HG03066 (cell line): ENCODE measurements at regions not wholly inside any gene's neighbourhood (a gene's known extent, or its start where the extent isn't known, plus 50 kb on each side); places are given as distances from the start of the nearest gene placed in this dataset.

Source experiments
- ATAC-seq: cut with Tn5 transposase; IDR thresholded peaks from one replicate; pipeline ENCODE4 v1.9.1; 2021; ENCODE audit warnings: low read depth; ENCODE audit not compliant: unreplicated experiment

DNA sequence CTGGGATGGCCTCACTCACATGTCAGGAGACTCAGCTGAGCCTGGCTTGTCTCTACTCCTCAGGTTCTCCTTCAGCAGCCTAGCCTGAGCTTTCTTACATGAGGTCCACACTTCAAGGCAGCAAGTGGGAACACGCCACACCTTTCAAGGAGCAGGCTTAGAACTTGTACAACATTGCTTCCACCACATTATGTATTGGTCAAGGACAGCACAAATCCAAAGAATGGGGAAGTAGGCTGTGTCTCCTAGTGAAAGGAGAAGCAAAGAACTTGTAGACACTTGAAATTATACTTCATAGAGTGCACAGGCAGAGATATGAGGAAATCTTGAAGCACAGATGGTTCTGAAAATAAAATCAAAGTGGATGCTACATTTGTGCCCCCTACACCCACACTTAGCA lies 120.9 kb upstream of the NOCT start:
- no peak for ATAC-seq

- no peak for ATAC-seq
Observed at GRCh38 chr4:138894011-138894410, 121.6 kb upstream of the NOCT start.

DNA sequence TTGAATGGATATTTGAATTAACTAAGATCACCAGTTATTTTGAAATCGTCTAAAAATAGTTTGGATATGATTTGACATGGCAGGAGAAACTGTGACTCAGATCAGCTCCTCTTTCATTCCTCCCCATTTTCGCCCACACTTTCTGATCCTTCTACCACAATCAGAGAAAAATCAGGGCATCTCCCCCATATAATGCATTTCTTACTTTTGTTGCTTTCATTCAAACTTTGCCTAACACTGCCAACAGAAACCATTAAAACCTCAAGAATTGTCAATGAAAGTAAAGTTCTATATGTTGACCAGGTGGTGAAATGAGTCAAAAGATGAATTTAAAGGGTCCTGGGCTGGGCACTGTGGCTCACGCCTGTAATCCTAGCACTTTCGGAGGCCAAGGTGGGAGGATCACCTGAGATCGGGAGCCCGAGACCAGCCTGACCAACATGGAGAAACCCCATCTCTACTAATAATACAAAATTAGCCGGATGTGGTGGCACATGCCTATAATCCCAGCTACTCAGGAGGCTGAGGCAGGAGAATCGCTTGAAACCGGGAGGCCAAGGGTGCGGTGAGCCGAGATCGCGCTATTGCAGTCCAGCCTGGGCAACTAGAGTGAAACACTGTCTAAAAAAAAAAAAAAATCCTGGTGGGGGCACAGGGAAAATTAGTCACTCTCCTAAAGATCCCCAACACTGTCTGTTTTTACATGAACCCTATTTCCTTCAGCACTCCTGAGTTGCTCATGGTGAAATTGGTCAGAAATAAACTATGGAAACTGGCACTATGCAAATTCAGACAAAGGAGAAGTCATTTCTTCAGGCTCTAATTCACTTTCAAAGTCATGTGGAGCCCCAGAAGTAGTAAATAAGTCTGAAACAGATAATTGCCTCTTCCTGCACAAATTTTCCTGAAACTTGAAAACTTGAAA lies 122.8 kb upstream of the NOCT start:
- no peak for ATAC-seq

DNA sequence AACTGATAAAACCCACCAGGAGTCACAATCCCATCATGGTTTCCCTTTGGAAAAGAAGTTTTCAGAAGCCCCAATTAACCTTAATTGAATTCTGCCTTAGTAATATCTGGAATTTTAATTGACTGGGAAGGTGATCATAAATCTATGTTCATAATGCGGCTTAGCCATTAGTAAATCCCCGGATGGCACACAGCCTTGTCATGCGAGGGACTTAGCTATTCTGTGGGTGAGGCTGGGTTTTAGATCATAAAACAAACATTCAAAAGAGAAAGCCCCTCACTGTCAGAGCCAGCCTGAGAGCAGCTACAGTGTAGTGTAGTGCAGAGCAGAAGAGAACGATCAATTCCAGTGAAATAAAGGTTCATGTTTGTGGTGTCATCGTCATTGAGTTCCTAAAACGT lies 124.0 kb upstream of the NOCT start:
- no peak for ATAC-seq

DNA sequence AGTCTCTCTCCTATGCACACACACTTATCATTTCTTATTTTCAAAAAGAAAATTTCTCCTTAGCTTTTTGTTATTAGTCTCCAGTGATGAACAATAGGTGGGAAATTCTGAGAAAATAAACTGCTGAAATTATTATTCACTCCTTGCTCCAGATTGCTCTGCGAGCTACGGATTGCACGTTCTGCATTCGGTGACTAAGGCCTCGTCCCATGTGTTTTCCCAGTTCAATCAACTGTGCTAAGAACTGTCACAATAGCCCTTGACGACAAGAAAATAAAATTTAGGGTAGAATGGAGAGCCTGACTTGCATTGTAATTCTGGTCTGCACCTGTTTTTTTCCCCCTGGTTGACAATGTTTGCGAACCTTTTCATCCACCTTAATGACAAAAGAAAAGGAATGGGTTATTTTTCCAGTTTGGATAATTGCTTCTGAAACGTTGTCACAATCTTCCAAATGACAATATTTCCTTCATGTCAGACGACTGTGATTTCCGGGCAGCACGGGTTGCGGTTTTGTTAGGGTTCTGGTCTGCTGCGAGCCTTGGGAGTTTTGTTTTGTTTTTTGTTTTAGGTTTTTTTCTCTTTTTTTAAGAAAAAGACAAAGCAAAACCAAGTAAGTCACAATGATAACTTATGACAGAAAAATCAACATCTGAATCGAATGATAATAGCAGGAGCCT lies 124.5 kb upstream of the NOCT start:
- ATAC-seq, result no peak

DNA sequence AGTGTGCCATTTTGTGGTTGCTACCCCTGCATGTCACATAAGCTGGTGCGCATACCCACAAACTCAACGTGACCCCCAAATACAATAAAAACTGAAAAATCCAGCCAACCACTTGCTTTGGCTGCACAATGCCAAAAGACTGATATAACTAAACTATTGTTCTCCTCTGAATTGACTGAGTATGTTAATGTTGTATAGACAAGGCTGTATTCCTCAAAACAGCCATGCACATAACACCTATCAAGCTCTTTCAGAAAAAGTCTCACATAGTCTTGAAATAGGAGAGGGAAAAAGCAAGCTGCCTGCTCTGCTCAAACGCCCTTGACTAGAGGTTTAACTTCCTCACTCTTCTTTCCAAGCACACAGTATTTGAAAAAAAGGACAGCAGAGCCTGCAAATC lies 126.4 kb upstream of the NOCT start:
- ATAC-seq, result no peak

GRCh38 chr4:138887741-138888140 lies 127.8 kb upstream of the NOCT start:
- ATAC-seq, result no peak

DNA sequence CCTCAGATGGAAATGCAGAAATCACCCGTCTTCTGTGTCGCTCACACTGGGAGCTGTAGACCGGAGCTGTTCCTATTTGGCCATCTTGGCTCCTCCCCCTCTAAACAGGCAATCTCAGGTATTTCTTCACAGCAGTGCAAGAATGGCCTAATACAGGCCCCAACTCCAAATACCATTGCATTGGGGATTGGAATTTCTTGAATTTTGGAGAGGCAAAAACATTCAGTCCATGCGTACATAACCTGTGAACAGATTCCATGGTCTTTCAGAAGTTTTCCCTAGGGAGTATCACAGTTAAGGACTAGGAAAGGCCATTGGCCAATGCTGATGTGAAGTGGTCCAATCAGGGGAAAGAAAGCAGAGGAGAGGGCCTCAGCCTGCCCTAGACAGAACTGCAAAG lies 128.2 kb upstream of the NOCT start:
- ATAC-seq, result no peak

- no peak for ATAC-seq
Observed at GRCh38 chr4:138879757-138880156, 135.8 kb upstream of the NOCT start.

DNA sequence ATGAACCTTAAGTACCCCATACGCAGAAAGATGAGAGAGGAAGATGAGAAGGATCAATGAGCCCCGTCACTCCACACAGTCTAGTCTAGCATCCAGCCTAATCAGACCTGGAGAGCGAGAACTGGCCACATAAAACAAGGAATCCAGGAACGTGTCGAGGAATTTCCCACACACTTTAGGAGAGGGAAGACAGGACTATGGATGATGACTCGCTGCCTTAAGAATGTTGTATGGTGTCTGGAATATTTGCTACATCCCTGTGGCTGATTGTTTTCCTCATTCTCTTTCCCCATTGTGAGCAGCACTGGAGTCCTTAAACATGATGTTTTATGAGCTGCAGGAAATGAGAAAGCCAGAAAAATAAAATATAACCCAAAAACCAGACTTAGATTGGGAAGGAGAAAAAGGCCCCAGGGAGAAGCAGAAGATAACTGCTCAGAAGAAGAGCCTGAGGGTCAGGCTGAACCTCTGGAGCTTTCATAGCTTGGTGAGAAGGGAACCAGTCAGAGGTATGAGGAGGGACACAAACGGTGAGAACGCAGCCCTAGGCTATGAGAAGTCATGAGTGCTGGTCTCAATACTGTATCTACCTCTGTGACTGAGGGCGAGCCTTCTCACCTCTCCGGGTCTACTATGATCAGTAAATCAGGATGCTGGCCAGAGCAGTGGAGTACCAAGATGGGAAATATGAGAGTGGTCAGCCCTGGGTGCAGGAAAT lies 139.5 kb upstream of the NOCT start:
- no peak for ATAC-seq

GRCh38 chr4:138871555-138871875 lies 144.1 kb upstream of the NOCT start:
- ATAC-seq, result no peak

- peak; percentile 88 for ATAC-seq
Observed at GRCh38 chr4:138870737-138871554, 144.6 kb upstream of the NOCT start.

DNA sequence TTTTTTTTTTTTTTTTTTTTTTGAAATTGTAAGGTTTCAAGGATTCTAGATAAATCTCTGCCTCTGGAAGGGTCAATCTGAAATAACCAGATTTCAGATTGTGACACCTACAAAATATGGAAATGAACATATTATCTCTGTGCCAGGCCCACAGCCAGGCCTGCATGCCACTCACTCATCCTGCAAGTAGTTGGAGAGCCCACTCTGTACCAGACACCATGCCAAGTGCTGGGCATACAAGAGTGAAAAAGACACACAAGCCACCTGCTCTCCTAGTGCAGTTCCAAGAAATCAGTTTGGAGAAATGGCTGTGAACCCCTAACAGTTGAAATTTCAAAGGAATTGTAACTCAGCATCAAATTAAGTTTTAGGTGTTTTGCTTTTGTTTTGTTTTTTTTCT lies 145.9 kb upstream of the NOCT start:
- no peak for ATAC-seq

GRCh38 chr4:138869165-138869564 lies 146.4 kb upstream of the NOCT start:
- ATAC-seq, result no peak

DNA sequence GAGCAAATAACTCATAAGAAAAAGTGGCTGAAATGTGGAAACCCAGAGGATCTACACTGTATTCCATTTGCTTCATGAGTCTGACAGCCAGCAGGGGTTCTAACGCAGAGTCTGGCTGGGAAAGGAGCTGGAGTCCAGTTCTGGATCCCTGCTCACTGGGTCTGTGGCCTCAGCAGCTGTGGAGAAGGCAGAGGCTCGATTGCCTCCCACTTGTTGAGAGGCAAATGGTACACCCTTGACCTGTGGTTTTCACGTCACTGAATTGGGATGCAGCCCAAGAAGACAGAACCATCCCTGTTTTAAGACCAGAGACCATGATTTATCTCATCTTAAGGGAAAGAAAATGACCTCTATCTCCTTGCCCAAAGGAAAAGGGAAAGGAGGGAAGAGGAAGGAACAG lies 147.0 kb upstream of the NOCT start:
- ATAC-seq, result no peak

- ATAC-seq, result no peak
Observed at GRCh38 chr4:138867404-138867803, 148.2 kb upstream of the NOCT start.

- no peak for ATAC-seq
Observed at GRCh38 chr4:138866314-138866713, 149.3 kb upstream of the NOCT start.

DNA sequence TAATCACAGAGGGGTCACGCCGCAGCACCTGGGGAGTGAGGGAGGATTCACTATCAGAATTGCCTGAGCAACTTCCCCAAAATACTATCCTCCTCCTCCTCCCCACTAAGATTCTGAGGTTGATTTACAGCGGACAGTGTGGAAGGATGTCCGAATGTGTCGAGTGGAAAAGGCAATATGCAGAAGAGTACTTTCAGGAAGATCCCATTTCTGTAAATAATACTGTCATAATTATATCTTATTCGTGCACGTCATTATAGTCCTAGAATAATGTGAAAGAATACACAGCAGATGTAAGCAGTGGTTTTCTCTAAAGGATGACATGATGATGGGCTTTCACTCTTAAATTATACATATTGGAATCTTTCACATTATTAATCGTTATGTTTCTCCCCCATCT lies 149.8 kb upstream of the NOCT start:
- no peak for ATAC-seq

DNA sequence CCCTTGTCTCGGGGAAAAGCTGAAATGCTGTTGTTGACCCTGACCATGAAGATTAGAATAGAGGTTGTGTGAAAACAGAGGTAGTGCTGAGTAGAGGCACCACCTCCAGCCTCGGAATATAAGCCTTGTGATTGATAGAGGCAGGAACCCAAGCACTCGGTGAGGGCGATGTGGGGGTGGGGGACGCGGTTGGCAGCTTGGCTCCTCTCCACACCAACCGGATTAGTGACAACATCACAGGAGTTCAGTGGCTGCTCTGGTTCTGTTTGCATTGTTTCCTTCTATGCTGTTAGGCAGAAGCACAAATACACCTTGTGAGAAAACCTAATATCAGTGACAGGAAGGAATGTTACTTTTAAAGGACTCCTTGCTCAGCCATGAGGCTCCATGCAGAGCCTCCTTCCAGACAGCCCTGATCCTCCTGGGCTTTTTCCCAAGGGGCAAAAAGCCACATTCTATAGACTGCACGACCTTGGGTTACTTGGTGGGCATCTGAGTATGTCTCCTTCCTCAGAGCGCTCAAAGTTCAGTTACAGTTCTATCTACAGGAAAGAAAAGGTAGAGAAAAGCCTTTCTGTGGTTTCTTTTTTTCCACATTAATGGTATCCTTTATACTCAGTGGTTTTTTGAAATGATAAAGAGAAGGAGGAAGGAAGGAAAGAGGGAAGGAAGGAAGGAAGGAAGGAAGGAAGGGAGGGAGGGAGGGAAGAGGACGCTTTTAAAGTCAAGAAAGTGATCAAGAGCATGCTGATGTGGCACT lies 150.4 kb upstream of the NOCT start:
- no peak for ATAC-seq

DNA sequence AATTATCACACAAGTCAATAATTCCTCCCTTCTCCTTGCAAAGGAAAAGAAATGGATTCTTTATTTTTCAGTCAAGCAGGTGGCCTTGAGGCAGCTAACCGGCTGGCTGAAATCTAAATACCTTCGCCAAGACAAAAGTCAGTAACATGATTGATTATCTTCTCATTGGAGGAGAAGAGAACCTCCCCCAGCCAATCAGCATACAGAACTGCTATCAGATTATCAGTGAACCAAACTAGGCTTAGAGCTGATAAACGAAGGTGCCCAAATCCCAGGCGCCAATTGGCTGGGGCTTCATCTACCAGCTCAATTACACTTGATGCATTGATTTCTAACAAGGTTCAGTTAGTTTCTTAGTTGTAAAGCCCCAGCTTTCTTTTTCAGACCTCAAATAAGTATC lies 152.4 kb upstream of the NOCT start:
- no peak for ATAC-seq
